ENCODE measurements at regions not wholly inside any gene's neighbourhood (a gene's known extent, or its start where the extent isn't known, plus 50 kb on each side); places are given as distances from the start of the nearest gene placed in this dataset.
"Not testable (repeated sequence)": the region's sequence is repeated elsewhere in the genome, so short reads cannot be mapped to it uniquely, and the experiment has no call there.

DNA sequence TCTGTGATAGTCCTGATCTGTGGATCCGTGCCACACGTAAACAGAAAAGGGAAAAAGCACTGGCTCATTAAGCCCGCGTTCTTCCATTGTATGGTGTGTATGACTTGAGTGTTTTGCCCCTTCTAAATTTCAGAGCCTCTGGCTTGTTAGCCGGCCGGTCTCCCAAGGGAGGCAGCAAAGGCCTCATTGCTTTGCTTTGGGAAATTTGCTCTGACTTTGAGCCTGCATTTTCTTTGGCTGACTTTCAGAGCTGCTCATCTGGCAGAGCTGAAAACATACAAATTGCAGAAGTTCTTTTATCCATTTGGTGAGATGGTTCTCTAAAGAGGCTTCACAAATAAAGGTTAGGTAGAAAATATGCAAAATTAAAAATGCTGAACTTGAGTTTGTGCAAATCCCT is 123.0 kb downstream of the UTRN start:
- Mint-ChIP-seq H3K4me1 (ENCODE audit: low read depth) (peaks cover 26% of the 10 kb centered on the region), H3K27me3 (ENCODE audit: low read depth) (no peaks in the 10 kb centered on the region), H3K4me3 (no peak overlapping the region), H3K36me3 (ENCODE audit: insufficient read depth in 2 of 2) (peaks cover 2 to 6% of the 10 kb centered on the region in 2 donors), H3K9me3 (peaks cover under 1 to 2% of the 10 kb centered on the region in 2 donors), H3K27ac (no peak overlapping the region)
- no peak for DNase-seq
- no peak for ATAC-seq (replicated peaks in 1 of 2)

DNA sequence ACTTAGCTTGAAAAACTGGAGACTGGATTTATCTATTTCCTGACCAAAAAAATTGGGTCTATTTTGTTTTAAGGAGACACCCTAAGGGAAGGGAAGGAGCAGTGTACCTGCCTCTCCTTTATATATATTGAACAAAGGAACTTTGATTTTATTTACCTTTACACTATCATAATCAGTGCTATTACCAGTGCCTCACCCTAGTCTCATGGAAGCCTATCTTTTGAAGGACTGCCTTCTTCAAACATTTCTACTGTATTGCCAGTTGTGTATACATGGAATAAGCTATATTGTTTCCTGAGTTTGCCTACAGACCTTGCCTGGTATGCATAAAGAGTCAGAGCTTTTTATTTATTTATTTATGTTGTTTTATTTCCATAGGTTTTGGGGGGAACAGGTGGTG is 124.9 kb downstream of the UTRN start:
- Mint-ChIP-seq H3K4me1 (ENCODE audit: low read depth) (peaks cover 20% of the 10 kb centered on the region), H3K9me3 (peaks cover 2% of the 10 kb centered on the region in 2 donors), H3K36me3 (ENCODE audit: insufficient read depth in 2 of 2) (peaks cover 2 to 6% of the 10 kb centered on the region in 2 donors), H3K27ac (no peak overlapping the region), H3K27me3 (ENCODE audit: low read depth) (no peaks in the 10 kb centered on the region), H3K4me3 (no peak overlapping the region)
- no peak for DNase-seq
- ATAC-seq (replicated peaks in 1 of 2): no peak

DNA sequence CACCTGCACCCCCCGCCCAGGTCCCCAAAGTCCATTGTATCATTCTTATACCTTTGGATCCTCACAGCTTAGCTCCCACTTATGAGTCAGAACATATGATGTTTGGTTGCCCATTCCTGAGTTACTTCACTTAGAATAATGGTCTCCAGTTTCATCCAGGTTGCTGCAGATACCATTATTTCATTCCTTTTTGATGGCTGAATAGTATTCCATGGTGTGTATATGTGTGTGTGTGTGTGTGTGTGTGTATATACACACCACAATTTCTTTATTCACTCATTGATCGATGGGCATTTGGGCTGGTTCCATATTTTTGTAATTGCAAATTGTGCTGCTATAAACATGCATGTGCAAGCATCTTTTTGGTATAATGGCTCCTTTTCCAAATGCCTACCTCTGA is 125.4 kb downstream of the UTRN start:
- not testable (repeated sequence) for H3K27me3 Mint-ChIP-seq (ENCODE audit: low read depth); DNase-seq; ATAC-seq (replicated peaks in 1 of 2); H3K27ac Mint-ChIP-seq; H3K36me3 Mint-ChIP-seq (ENCODE audit: insufficient read depth in 2 of 2); H3K9me3 Mint-ChIP-seq; H3K4me3 Mint-ChIP-seq
- H3K4me1 Mint-ChIP-seq (ENCODE audit: low read depth): peaks cover 20% of the 10 kb centered on the region

DNA sequence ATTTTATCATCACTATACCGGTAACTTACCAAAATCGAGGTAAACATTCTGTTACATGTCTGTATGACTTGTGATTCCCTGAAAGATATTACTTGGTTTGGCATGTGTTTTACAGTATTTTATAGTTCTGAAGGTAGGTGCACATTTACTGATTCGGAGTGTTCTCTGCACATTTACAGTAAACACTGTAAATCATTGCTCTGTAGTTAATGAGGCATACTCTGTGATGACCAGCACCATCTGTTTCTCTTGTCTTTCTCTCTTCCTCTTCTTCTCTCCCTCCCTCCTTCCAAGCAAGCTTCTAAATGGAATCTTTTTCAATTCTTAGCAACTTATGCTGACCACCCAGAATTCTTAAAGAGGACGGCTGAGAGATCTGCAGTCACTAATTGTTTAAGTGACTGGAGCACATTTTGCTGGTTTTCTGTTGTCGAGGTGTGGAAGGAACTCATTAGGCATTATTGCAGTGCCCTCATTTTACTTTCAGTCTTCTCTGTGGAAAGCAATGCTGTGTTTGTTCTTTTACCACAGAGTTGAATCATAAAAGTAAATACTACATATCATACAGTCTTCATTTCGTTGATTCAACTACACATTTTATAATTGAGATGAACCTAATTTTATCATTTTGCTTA is 126.5 kb downstream of the UTRN start:
- Mint-ChIP-seq H3K4me3 (peak overlapping the region; percentile 78 to 81), H3K36me3 (ENCODE audit: insufficient read depth in 2 of 2) (peaks cover 2 to 5% of the 10 kb centered on the region in 2 donors), H3K9me3 (peaks cover 2% of the 10 kb centered on the region in 2 donors), H3K27ac (peak overlapping the region; percentile 75), H3K4me1 (ENCODE audit: low read depth) (peaks cover 30% of the 10 kb centered on the region), H3K27me3 (ENCODE audit: low read depth) (no peaks in the 10 kb centered on the region)
- DNase-seq (no peak), ATAC-seq (replicated peaks in 1 of 2) (peak; percentile 52 to 71)

DNA sequence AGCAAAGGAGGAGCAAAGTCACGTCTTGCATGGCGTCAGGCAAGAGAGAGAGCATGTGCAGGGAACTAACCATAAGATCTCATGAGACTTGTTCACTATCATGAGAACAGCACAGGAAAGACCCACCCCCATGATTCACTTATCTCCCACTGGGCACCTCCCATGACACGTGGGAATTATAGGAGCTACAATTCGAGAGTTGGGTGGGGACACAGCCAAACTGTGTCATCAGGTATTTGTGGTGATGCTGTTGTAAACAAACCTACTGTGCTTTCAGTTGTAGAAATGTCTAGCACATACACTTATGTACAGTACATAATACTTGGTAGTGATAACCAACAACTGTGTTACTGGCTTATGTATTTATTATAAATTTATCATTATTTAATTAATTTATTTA is 128.3 kb downstream of the UTRN start:
- Mint-ChIP-seq H3K27me3 (ENCODE audit: low read depth) (no peaks in the 10 kb centered on the region), H3K4me3 (no peak overlapping the region), H3K27ac (no peak overlapping the region), H3K36me3 (ENCODE audit: insufficient read depth in 2 of 2) (peaks cover 0 to 2% of the 10 kb centered on the region in 2 donors), H3K4me1 (ENCODE audit: low read depth) (peaks cover 31% of the 10 kb centered on the region), H3K9me3 (peaks cover 2% of the 10 kb centered on the region in 2 donors)
- ATAC-seq (replicated peaks in 1 of 2): no peak
- DNase-seq: no peak

DNA sequence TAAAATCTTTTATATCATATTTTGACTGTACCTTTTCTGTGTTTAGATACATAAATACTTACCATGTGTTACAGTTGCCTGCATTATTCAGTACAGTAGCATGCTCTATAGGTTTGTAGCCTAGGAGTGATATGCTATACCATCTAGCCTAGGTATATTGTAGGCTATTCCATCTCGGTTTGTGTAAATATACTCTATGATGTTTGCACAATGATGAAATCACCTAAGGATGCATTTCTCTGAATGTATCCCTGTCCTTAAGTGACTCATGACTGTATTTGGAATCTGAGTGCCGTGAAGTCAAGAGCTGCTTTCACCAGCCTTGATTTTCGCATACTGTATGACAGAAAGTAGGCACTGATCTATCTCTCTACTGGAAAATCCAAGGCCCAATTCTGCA is 129.9 kb downstream of the UTRN start:
- Mint-ChIP-seq H3K36me3 (ENCODE audit: insufficient read depth in 2 of 2) (peaks cover 0 to 2% of the 10 kb centered on the region in 2 donors), H3K9me3 (peaks cover 2% of the 10 kb centered on the region in 2 donors), H3K4me1 (ENCODE audit: low read depth) (peaks cover 40% of the 10 kb centered on the region), H3K27ac (no peak overlapping the region), H3K27me3 (ENCODE audit: low read depth) (no peaks in the 10 kb centered on the region), H3K4me3 (no peak overlapping the region)
- DNase-seq (no peak), ATAC-seq (replicated peaks in 1 of 2) (no peak)

DNA sequence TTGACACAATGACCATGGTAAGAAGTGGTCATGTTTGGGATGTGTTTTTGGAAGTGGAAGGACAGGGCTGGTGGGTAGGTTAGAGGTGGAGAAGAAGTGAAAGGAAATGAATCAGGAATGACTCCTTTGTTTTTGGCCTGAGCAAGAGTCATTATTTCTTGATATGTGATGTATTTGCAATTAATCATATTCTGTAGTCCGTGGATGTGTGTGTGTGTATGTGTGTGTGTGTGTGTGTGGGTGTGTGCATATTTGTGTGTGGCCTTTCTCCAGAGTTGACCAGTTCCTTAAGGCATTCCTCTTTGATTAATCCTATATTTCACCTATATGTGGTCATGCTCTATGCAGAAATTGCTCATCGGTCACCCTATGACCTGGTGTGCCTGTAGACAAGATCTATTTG is 130.7 kb downstream of the UTRN start:
- no peaks in the 10 kb centered on the region for H3K27me3 Mint-ChIP-seq (ENCODE audit: low read depth)
- no peak overlapping the region for H3K27ac Mint-ChIP-seq
- DNase-seq (no peak), ATAC-seq (replicated peaks in 1 of 2) (no peak)
- H3K36me3 Mint-ChIP-seq (ENCODE audit: insufficient read depth in 2 of 2): peaks cover 0 to 2% of the 10 kb centered on the region in 2 donors
- peaks cover 0 to 2% of the 10 kb centered on the region in 2 donors for H3K9me3 Mint-ChIP-seq
- H3K4me3 Mint-ChIP-seq: no peak overlapping the region
- peaks cover 39% of the 10 kb centered on the region for H3K4me1 Mint-ChIP-seq (ENCODE audit: low read depth)

DNA sequence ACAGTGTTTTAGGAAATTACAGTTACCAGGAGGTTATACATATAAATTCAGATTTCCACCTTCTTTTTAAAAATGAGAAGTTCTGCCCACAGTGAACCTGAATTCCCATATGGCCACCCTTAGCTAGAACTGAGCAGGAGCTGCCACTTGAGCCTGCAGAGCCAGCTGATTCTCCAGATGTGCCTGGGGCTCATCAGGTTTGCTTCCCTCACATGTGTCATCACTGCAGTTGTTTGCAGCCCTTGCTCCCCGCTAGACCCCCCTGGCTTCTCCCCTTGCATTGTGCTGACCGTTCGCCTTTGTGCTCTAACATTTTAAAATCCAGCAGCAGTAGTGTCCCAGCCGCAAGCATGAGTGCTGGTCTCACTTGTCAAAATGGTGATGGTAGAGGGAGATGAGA is 131.1 kb downstream of the UTRN start:
- H3K4me1 Mint-ChIP-seq (ENCODE audit: low read depth): peaks cover 35% of the 10 kb centered on the region

DNA sequence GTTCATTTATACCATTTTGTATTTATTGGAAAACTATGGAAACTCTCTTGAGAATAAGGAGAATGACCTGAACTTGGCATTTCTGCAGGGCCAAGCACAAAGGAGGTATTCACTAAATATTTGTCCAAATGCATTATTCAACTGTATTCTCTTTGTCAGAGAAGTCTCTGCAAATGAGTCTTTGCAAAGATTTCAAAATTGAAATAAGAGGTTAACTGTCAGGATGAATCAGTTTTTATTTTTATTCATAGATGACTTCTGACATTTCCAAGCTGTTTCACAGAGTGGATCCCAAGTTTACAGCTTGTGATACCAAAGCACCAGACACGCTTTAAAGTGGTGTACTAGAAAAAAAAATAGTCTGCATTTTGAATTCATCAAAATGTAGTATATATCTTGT is 131.6 kb downstream of the UTRN start:
- Mint-ChIP-seq H3K27me3 (ENCODE audit: low read depth) (no peaks in the 10 kb centered on the region), H3K27ac (no peak overlapping the region), H3K4me1 (ENCODE audit: low read depth) (peaks cover 30% of the 10 kb centered on the region), H3K4me3 (no peak overlapping the region), H3K9me3 (peaks cover 0 to 2% of the 10 kb centered on the region in 2 donors), H3K36me3 (ENCODE audit: insufficient read depth in 2 of 2) (peaks cover 0 to under 1% of the 10 kb centered on the region in 2 donors)
- DNase-seq (no peak), ATAC-seq (replicated peaks in 1 of 2) (no peak)

More for the DNA sequence above, 131.1 kb downstream of the UTRN start:
- DNase-seq (no peak), ATAC-seq (replicated peaks in 1 of 2) (no peak)
- peak overlapping the region; percentile 40 for H3K27ac Mint-ChIP-seq
- H3K9me3 Mint-ChIP-seq: peaks cover 0 to 2% of the 10 kb centered on the region in 2 donors
- no peaks in the 10 kb centered on the region for H3K27me3 Mint-ChIP-seq (ENCODE audit: low read depth)
- H3K4me3 Mint-ChIP-seq: no peak overlapping the region
- H3K36me3 Mint-ChIP-seq (ENCODE audit: insufficient read depth in 2 of 2): peaks cover 0 to 2% of the 10 kb centered on the region in 2 donors

DNA sequence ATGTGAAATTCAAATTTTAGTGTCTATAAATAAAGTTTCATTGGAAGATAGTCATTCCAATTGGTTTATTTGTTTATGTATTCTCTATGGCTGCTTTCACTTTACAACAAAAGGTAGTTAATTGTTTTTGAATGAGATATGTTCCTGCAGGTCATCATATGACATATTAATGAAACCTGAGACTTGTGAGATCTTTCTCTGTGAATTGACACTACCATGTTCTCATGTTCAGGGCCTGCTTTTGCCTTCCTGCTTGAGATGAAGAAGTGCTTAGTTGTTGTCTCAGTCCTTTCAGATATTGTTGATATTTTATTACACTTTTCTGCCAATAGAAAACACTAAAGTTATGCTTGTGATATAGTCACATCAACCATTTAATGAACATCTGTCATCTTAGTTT is 132.5 kb downstream of the UTRN start:
- ATAC-seq (replicated peaks in 1 of 2): no peak
- H3K4me3 Mint-ChIP-seq: no peak overlapping the region
- H3K36me3 Mint-ChIP-seq (ENCODE audit: insufficient read depth in 2 of 2): peaks cover 0 to 2% of the 10 kb centered on the region in 2 donors
- peaks cover 27% of the 10 kb centered on the region for H3K4me1 Mint-ChIP-seq (ENCODE audit: low read depth)
- DNase-seq: no peak
- peaks cover 0 to 2% of the 10 kb centered on the region in 2 donors for H3K9me3 Mint-ChIP-seq
- no peaks in the 10 kb centered on the region for H3K27me3 Mint-ChIP-seq (ENCODE audit: low read depth)
- no peak overlapping the region for H3K27ac Mint-ChIP-seq

DNA sequence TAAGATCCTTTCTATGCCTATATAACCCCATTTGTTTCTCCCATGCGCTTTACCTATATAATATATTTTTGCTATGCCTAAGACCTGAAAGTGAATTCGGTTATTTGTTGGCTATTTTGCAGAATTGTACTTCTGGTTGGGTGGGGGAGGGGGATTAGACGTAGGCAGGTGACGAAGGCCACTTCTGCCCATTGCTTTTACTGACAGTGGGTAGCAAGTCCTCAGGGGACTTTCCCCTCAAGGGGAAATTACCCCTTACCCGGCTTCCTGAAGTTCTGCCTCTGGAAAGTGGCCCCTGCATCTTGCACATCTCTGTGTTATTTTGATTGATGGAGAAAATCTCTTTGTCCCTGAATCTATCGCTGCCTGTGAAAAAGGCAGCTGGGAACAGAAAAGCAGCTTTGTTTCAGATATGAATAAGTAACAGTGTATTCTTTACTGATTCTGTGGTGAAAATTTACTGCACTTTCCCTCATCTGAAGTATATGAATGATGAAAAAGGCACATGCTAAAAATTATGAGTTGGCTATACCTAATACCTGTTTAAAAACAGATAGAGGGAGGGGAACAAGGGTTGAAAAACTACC is 133.9 kb downstream of the UTRN start:
- no peaks in the 10 kb centered on the region for H3K27me3 Mint-ChIP-seq (ENCODE audit: low read depth)
- peaks cover 0 to 6% of the 10 kb centered on the region in 2 donors for H3K36me3 Mint-ChIP-seq (ENCODE audit: insufficient read depth in 2 of 2)
- H3K4me3 Mint-ChIP-seq: no peak overlapping the region
- DNase-seq (no peak), ATAC-seq (replicated peaks in 1 of 2) (no peak)
- no peak overlapping the region for H3K27ac Mint-ChIP-seq
- H3K4me1 Mint-ChIP-seq (ENCODE audit: low read depth): peaks cover 21% of the 10 kb centered on the region
- no peaks in the 10 kb centered on the region for H3K9me3 Mint-ChIP-seq

DNA sequence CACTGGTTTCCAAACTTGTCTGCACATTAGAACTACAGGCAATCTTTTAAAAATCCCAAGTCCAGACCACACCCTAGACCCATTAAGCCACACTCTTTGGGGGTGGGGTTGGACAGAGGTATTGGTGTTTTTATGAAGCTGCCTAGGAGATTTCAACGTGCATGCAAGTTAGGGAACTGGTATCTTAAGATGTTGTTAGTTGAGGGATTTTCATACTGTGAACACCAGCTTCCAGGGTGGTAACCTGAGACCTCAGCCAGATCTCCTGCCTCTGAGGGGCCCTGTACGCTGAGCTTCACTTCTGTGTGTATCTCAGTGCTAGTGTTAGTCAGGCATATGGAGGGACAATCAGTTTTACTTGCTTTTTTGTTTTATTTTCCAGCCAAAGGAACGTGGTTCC is 138.0 kb downstream of the UTRN start:
- Mint-ChIP-seq H3K27ac (no peak overlapping the region), H3K36me3 (ENCODE audit: insufficient read depth in 2 of 2) (peaks cover 2 to 6% of the 10 kb centered on the region in 2 donors), H3K4me1 (ENCODE audit: low read depth) (peaks cover 16% of the 10 kb centered on the region), H3K9me3 (no peaks in the 10 kb centered on the region), H3K27me3 (ENCODE audit: low read depth) (no peaks in the 10 kb centered on the region), H3K4me3 (no peak overlapping the region)
- DNase-seq (no peak), ATAC-seq (replicated peaks in 1 of 2) (no peak)

DNA sequence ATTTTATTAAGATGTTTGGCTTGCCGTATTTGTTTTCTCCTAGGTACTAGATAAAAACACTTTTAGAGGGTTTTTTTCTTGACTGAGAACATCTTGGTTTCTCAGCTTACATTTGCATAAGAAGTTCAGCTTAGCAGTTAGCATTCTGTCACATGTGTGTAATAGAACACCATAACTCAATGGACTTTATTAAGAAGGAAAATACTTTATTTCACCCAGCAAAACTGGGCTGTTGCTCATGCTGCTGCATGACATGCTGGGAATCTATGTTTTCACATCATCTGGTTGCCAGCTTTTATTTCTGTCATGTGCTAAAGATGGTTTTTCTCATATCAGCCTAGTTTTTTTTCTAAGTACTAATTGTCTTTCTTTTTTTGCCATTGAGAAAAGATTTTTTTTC is 144.6 kb downstream of the UTRN start:
- Mint-ChIP-seq H3K27ac (no peak overlapping the region), H3K9me3 (no peaks in the 10 kb centered on the region), H3K4me3 (no peak overlapping the region), H3K4me1 (ENCODE audit: low read depth) (peaks cover 13% of the 10 kb centered on the region), H3K27me3 (ENCODE audit: low read depth) (no peaks in the 10 kb centered on the region), H3K36me3 (ENCODE audit: insufficient read depth in 2 of 2) (peaks cover 7 to 11% of the 10 kb centered on the region in 2 donors)
- DNase-seq: no peak
- ATAC-seq (replicated peaks in 1 of 2): no peak

DNA sequence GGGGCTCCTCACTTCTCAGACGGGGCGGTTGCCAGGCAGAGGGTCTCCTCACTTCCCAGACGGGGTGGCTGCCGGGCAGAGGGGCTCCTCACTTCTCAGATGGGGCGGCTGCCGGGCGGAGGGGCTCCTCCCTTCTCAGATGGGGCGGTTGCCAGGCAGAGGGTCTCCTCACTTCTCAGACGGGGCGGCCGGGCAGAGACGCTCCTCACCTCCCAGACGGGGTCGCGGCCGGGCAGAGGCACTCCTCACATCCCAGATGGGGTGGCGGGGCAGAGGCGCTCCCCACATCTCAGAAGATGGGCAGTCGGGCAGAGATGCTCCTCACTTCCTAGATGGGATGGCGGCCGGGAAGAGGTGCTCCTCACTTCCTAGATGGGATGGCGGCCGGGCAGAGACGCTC is 148.3 kb downstream of the UTRN start:
- H3K4me3 Mint-ChIP-seq; H3K27ac Mint-ChIP-seq; H3K4me1 Mint-ChIP-seq (ENCODE audit: low read depth); ATAC-seq (replicated peaks in 1 of 2); H3K27me3 Mint-ChIP-seq (ENCODE audit: low read depth); DNase-seq; H3K9me3 Mint-ChIP-seq: not testable (repeated sequence)
- H3K36me3 Mint-ChIP-seq (ENCODE audit: insufficient read depth in 2 of 2): peaks cover 6 to 27% of the 10 kb centered on the region in 2 donors

All from activated T-cell treated with anti-CD3 and anti-CD28 coated beads, Interleukin-2, amount 50 U/mL, for 72 hours (primary cell).